Effector memory CD8-positive, alpha-beta T cell (primary cell): ENCODE measurements at regions not wholly inside any gene's neighbourhood (a gene's known extent, or its start where the extent isn't known, plus 50 kb on each side); places are given as distances from the start of the nearest gene placed in this dataset.

Experiments
- ATAC-seq: fragments of 150-1000 bp; cut with Tn5 transposase; replicated peaks from 2 replicates; pipeline ENCODE4 v1.10.0; 2021; ENCODE audit warnings: mild to moderate bottlenecking, moderate library complexity
- DNase-seq, 3 experiments: peaks; one replicate each; pipeline ENCODE4 v3.0.0; 2021
- H3K27ac Mint-ChIP-seq, 2 donors: one replicate each; pipeline ENCODE4 v1.8.0; 2022; ENCODE audit warnings: mild to moderate bottlenecking in 2 of 2, mixed read lengths in 2 of 2, moderate library complexity in 2 of 2
- H3K27me3 Mint-ChIP-seq, 2 donors: one replicate each; pipeline ENCODE4 v1.8.0; 2022; ENCODE audit warnings: mixed read lengths in 2 of 2
- H3K36me3 Mint-ChIP-seq: one replicate; pipeline ENCODE4 v1.8.0; 2022; ENCODE audit warnings: mild to moderate bottlenecking, moderate library complexity, mixed read lengths; ENCODE audit not compliant: insufficient read depth
- H3K4me1 Mint-ChIP-seq, 2 donors: one replicate each; pipeline ENCODE4 v1.8.0; 2022; ENCODE audit warnings: low read depth in 2 of 2, mixed read lengths in 2 of 2
- H3K4me3 Mint-ChIP-seq, 2 donors: one replicate each; pipeline ENCODE4 v1.8.0; 2022; ENCODE audit warnings: mild to moderate bottlenecking in 2 of 2, mixed read lengths in 2 of 2, moderate library complexity in 2 of 2
- H3K9me3 Mint-ChIP-seq, 2 donors: one replicate each; pipeline ENCODE4 v1.8.0; 2022; ENCODE audit warnings: mixed read lengths in 2 of 2

GRCh38 chr2:71815701-71816474 is 331.8 kb downstream of the CYP26B1 start:
- Mint-ChIP-seq H3K27me3 (peaks cover 6 to 18% of the 10 kb centered on the region in 2 donors), H3K4me3 (no peak overlapping the region), H3K36me3 (no peaks in the 10 kb centered on the region), H3K9me3 (peaks cover 0 to 7% of the 10 kb centered on the region in 2 donors), H3K4me1 (no peaks in the 10 kb centered on the region), H3K27ac (no peak overlapping the region)
- DNase-seq (no peak), ATAC-seq (no peak)

- no peak overlapping the region for H3K27ac Mint-ChIP-seq
- H3K36me3 Mint-ChIP-seq: no peaks in the 10 kb centered on the region
- H3K4me1 Mint-ChIP-seq: no peaks in the 10 kb centered on the region
- no peak for ATAC-seq
- H3K27me3 Mint-ChIP-seq: peaks cover 6 to 18% of the 10 kb centered on the region in 2 donors
- H3K9me3 Mint-ChIP-seq: peaks cover 0 to 7% of the 10 kb centered on the region in 2 donors
- H3K4me3 Mint-ChIP-seq: no peak overlapping the region
- DNase-seq: no peak
Observed at GRCh38 chr2:71814885-71815284, 332.8 kb downstream of the CYP26B1 start.

- H3K36me3 Mint-ChIP-seq: no peaks in the 10 kb centered on the region
- H3K27ac Mint-ChIP-seq: no peak overlapping the region
- no peak overlapping the region for H3K4me3 Mint-ChIP-seq
- DNase-seq (no peak), ATAC-seq (no peak)
- peaks cover 0 to 7% of the 10 kb centered on the region in 2 donors for H3K9me3 Mint-ChIP-seq
- H3K27me3 Mint-ChIP-seq: peaks cover 6 to 18% of the 10 kb centered on the region in 2 donors
- H3K4me1 Mint-ChIP-seq: no peaks in the 10 kb centered on the region
Observed at GRCh38 chr2:71813807-71814470, 333.7 kb downstream of the CYP26B1 start.

GRCh38 chr2:71813315-71813714 is 334.3 kb downstream of the CYP26B1 start:
- no peak overlapping the region for H3K4me3 Mint-ChIP-seq
- ATAC-seq (no peak), DNase-seq (no peak)
- H3K36me3 Mint-ChIP-seq: no peaks in the 10 kb centered on the region
- no peaks in the 10 kb centered on the region for H3K4me1 Mint-ChIP-seq
- peaks cover 6 to 18% of the 10 kb centered on the region in 2 donors for H3K27me3 Mint-ChIP-seq
- peaks cover 0 to 7% of the 10 kb centered on the region in 2 donors for H3K9me3 Mint-ChIP-seq
- H3K27ac Mint-ChIP-seq: no peak overlapping the region

DNA sequence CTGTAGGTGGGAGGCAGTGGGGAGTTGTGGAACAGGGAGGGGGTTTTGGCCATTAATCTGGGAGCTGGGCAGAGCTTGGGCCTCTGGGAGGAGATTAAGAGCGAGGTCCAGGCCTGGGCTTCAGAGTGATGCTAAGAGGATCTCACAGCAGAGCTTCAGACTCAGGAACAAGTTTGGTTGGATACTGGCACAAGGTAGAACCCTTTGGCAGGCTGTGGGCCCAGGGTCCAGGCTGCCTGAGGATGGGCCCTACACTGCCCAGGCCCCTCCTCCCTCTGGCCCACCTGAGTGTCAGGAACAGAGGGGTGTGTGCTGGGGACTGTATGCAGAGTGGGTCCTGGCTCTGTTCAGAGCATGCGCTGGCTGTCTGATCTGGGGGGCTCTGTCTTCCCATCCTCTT is 334.9 kb downstream of the CYP26B1 start:
- Mint-ChIP-seq H3K27ac (no peak overlapping the region), H3K36me3 (no peaks in the 10 kb centered on the region), H3K4me3 (no peak overlapping the region), H3K27me3 (peaks cover 6 to 18% of the 10 kb centered on the region in 2 donors), H3K4me1 (no peaks in the 10 kb centered on the region), H3K9me3 (peaks cover 0 to 7% of the 10 kb centered on the region in 2 donors)
- ATAC-seq (no peak), DNase-seq (no peak)

GRCh38 chr2:71811726-71812125 is 335.9 kb downstream of the CYP26B1 start:
- ATAC-seq: no peak
- H3K27ac Mint-ChIP-seq: no peak overlapping the region
- H3K4me1 Mint-ChIP-seq: no peaks in the 10 kb centered on the region

DNA sequence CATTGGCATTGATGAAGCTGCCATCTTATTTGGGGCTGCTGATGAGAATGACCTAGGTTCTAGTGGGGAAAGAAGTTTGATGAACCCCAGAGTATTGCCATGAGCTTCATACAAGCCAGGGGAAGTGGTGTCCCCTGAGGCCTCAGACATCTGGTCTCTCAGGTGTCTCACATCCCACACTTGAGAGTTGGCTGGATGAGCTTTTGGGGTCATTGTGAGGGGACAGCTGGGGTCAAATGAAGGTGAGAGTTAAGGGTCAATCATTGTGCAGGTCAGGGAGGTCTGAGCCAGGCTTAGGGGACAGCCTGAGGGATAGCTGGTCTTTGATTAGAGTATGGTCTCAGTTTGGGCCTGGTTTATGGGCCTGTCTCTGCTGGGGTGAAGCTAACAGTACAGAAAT is 336.5 kb downstream of the CYP26B1 start:
- no peak for DNase-seq
- Mint-ChIP-seq H3K4me1 (no peaks in the 10 kb centered on the region), H3K36me3 (no peaks in the 10 kb centered on the region), H3K9me3 (peaks cover 0 to under 1% of the 10 kb centered on the region in 2 donors), H3K27me3 (peaks cover 6 to 8% of the 10 kb centered on the region in 2 donors), H3K27ac (no peak overlapping the region), H3K4me3 (no peak overlapping the region)
- no peak for ATAC-seq

More at GRCh38 chr2:71811726-71812125, 335.9 kb downstream of the CYP26B1 start:
- Mint-ChIP-seq H3K36me3 (no peaks in the 10 kb centered on the region), H3K9me3 (peaks cover 0 to 6% of the 10 kb centered on the region in 2 donors), H3K27me3 (peaks cover 6 to 13% of the 10 kb centered on the region in 2 donors), H3K4me3 (no peak overlapping the region)
- no peak for DNase-seq

DNA sequence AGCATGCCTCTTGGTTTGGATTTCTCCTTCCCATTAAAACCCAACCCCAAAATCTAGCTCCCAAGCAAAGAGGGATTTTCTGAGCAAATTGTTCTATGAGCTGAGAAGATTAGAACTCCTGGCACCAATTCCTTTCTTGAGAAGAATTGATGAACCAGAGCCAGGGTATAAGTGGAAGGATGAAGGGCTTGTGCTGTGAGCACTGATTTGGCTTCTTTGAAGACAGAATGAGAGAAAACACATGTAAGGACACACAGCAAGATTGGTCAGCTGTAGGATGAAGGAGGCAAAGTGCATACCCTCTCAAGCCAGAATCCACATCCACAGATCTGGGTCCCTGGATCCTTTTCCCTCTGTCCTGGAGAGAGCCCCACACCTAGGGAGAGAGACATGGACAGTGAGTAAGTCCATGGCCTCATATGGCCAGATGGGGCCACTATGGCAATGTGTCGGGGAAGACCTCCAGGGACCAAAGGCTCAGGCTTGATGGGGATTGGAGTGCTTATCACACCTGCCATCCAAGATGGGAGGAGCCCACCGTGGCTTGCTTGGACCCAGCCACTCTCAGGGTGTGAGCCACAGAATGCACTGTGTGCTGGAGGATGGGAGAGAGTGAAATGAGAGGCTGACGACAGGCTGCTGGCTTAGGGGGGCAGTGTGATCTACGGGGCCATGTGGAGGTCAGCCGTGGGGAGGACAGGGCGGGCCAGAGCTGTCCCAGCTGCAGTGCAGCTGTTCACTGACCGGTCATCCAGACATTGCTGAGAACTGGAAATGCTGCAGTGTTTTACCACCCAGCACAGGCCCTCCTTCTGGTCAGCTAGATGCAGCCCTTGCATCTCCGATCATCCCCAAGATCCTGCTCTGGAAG is 339.8 kb downstream of the CYP26B1 start:
- no peak overlapping the region for H3K4me3 Mint-ChIP-seq
- no peaks in the 10 kb centered on the region for H3K9me3 Mint-ChIP-seq
- no peak for ATAC-seq
- H3K27ac Mint-ChIP-seq: no peak overlapping the region
- no peak for DNase-seq
- no peaks in the 10 kb centered on the region for H3K4me1 Mint-ChIP-seq
- peaks cover 0 to under 1% of the 10 kb centered on the region in 2 donors for H3K27me3 Mint-ChIP-seq
- H3K36me3 Mint-ChIP-seq: no peaks in the 10 kb centered on the region

- H3K4me1 Mint-ChIP-seq: no peaks in the 10 kb centered on the region
- ATAC-seq (no peak), DNase-seq (no peak)
- no peaks in the 10 kb centered on the region for H3K36me3 Mint-ChIP-seq
- H3K27me3 Mint-ChIP-seq: peaks cover 0 to 12% of the 10 kb centered on the region in 2 donors
- no peaks in the 10 kb centered on the region for H3K9me3 Mint-ChIP-seq
- no peak overlapping the region for H3K4me3 Mint-ChIP-seq
- H3K27ac Mint-ChIP-seq: no peak overlapping the region
Observed at GRCh38 chr2:71806432-71806831, 341.2 kb downstream of the CYP26B1 start.

GRCh38 chr2:71804281-71804751 is 343.3 kb downstream of the CYP26B1 start:
- Mint-ChIP-seq H3K4me3 (no peak overlapping the region), H3K36me3 (no peaks in the 10 kb centered on the region), H3K4me1 (no peaks in the 10 kb centered on the region), H3K27me3 (peaks cover 0 to 33% of the 10 kb centered on the region in 2 donors), H3K9me3 (no peaks in the 10 kb centered on the region), H3K27ac (no peak overlapping the region)
- DNase-seq (no peak), ATAC-seq (no peak)

DNA sequence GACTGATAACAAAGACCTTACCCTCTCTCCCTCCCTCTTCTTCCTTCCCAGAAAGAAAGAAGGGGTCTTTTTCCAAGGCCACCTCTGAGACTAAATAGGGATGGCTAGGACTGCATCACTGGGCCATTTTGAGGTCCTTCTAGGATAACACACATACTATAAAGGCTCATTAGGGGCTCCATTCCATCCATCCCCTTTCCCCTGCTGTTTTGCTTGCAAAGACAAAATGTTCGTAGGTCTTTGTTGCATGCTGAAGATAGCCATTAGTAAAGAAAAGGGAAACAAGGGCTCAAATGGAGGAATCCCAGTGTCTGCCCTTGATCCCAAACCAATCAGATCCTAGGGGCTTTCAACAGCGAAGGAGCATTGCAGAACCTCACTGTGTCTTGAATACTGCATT is 344.3 kb downstream of the CYP26B1 start:
- Mint-ChIP-seq H3K36me3 (no peaks in the 10 kb centered on the region), H3K27me3 (peaks cover 0 to 42% of the 10 kb centered on the region in 2 donors), H3K9me3 (no peaks in the 10 kb centered on the region), H3K4me1 (no peaks in the 10 kb centered on the region), H3K27ac (no peak overlapping the region), H3K4me3 (no peak overlapping the region)
- DNase-seq: no peak
- ATAC-seq: no peak

DNA sequence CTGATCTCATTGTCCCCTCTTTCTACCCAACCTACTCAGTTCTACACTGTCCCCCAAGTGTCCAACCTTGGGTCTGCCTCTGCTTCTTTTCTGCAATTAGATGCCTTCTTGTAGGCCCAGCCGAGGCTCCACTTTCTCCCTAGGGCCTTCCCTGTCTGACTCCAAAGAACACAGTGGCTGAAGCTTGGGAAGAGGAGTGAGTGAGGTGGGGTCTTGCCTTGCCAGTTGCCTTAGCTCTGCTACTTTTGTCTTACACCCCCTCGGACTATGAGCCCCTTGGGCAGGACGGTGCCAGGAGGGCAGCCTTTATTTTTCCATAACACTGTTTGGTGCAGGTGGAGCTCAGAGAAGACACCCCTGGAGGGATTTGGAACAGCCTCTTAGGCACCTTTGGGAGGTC is 345.1 kb downstream of the CYP26B1 start:
- Mint-ChIP-seq H3K4me1 (no peaks in the 10 kb centered on the region), H3K4me3 (no peak overlapping the region), H3K36me3 (no peaks in the 10 kb centered on the region), H3K9me3 (no peaks in the 10 kb centered on the region), H3K27me3 (peaks cover 0 to 45% of the 10 kb centered on the region in 2 donors), H3K27ac (no peak overlapping the region)
- no peak for DNase-seq
- no peak for ATAC-seq

DNA sequence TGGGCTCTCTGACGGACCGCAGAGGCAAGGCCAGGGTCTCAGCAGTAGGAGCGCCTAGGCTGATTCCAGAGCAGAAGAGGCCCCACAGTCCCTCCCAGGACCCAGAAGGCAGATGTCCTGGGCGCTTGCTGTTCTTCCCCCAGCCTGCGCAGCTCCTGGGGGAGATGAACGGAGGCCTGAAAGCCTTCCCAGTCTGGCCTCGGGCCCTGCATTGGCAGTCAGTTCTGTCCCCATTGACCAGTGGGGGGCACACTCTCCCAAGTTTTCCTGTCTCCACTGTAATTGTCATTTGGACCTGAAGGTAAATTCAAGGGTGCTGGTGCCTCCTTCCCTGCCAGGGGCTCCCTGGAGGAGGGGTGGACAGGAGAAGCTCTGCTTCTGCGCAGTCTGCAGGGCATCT is 345.7 kb downstream of the CYP26B1 start:
- Mint-ChIP-seq H3K27ac (no peak overlapping the region), H3K36me3 (no peaks in the 10 kb centered on the region), H3K27me3 (peaks cover 0 to 45% of the 10 kb centered on the region in 2 donors), H3K9me3 (no peaks in the 10 kb centered on the region), H3K4me3 (no peak overlapping the region), H3K4me1 (no peaks in the 10 kb centered on the region)
- ATAC-seq: no peak
- no peak for DNase-seq
